ENCODE measurements at regions not wholly inside any gene's neighbourhood (a gene's known extent, or its start where the extent isn't known, plus 50 kb on each side); places are given as distances from the start of the nearest gene placed in this dataset.

DNA sequence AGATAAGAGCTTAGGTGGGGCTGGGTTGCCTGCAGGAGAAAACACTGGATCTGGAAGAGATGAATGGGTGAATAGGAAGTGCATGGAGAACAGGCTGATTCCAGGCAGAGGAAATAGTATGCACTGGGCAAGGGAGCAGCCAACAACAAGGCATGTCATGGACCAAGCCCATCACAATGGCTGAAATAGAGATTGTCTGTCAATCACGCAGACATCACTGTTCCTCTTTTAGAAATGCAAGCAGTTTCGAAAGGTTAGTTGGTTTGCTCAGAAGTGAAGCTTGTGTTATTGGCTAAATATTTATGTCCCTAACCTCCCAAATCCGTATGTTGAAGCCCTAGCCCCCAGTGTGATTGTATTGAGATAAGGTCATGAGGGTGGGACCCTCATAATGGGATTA lies 621.7 kb upstream of the CDH11 start:
- Mint-ChIP-seq H3K9me3 (no peaks in the 10 kb centered on the region), H3K27me3 (ENCODE audit: insufficient read depth) (peaks cover 4% of the 10 kb centered on the region), H3K4me3 (no peak overlapping the region), H3K27ac (no peak overlapping the region), H3K4me1 (peaks cover 13% of the 10 kb centered on the region), H3K36me3 (ENCODE audit: low read depth) (no peaks in the 10 kb centered on the region)
- 93 to 96% methylated on average over 2 to 3 of the region's 3 CpGs for WGBS, 2 experiments (ENCODE audit: insufficient coverage in 1 of 2, insufficient read length in 1 of 2)
- H3K9me3 ChIP-seq (ENCODE audit: control insufficient read depth, low read length) = no peaks in the 10 kb centered on the region
- TF ChIP-seq, protein P1, sequence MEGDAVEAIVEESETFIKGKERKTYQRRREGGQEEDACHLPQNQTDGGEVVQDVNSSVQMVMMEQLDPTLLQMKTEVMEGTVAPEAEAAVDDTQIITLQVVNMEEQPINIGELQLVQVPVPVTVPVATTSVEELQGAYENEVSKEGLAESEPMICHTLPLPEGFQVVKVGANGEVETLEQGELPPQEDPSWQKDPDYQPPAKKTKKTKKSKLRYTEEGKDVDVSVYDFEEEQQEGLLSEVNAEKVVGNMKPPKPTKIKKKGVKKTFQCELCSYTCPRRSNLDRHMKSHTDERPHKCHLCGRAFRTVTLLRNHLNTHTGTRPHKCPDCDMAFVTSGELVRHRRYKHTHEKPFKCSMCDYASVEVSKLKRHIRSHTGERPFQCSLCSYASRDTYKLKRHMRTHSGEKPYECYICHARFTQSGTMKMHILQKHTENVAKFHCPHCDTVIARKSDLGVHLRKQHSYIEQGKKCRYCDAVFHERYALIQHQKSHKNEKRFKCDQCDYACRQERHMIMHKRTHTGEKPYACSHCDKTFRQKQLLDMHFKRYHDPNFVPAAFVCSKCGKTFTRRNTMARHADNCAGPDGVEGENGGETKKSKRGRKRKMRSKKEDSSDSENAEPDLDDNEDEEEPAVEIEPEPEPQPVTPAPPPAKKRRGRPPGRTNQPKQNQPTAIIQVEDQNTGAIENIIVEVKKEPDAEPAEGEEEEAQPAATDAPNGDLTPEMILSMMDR (conservative IDR thresholded peaks at IDR 0.05) = no peak
- peaks cover under 1% of the 10 kb centered on the region for H3K4me1 ChIP-seq (ENCODE audit: control insufficient read depth, insufficient read depth, low read length)
- H3K27me3 ChIP-seq (ENCODE audit: control insufficient read depth, insufficient read depth, low read length, poor library complexity, severe bottlenecking) = no peaks in the 10 kb centered on the region
- no peak overlapping the region for H3K27ac ChIP-seq (ENCODE audit: low read depth, low read length)
- DNase-seq = no peak
- H3K36me3 ChIP-seq (ENCODE audit: control insufficient read depth, insufficient read depth, low read length) = no peaks in the 10 kb centered on the region
- no peak overlapping the region for H3K4me3 ChIP-seq (ENCODE audit: low read length)
- no peak overlapping the region for H3K9ac ChIP-seq (ENCODE audit: extremely low read depth, low read length, poor library complexity, severe bottlenecking)

DNA sequence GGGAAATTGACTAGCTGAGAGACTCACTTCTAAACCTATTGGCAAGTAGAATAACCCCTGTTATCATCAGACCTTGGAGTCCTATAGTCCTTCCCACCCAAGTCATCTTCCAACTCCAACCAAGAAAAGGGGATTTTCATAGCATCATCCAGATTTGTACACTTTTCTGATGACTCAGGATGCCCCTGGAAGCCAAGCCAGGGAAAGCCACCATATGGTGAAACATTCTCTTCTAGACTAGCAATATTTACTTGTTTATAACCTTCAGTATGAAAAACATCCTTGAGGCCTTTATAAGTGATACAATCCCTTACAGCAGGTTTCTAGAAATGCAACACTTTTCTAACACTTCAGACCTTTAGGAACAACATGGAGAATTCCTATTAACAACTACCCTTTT lies 618.8 kb upstream of the CDH11 start:
- Mint-ChIP-seq H3K36me3 (ENCODE audit: low read depth) (no peaks in the 10 kb centered on the region), H3K27ac (no peak overlapping the region), H3K27me3 (ENCODE audit: insufficient read depth) (peaks cover 4% of the 10 kb centered on the region), H3K9me3 (no peaks in the 10 kb centered on the region), H3K4me3 (no peak overlapping the region), H3K4me1 (peaks cover 28% of the 10 kb centered on the region)
- peaks cover 4% of the 10 kb centered on the region for H3K4me1 ChIP-seq (ENCODE audit: control insufficient read depth, insufficient read depth, low read length)
- TF ChIP-seq, protein P1 (conservative IDR thresholded peaks at IDR 0.05) = no peak
- no peaks in the 10 kb centered on the region for H3K27me3 ChIP-seq (ENCODE audit: control insufficient read depth, insufficient read depth, low read length, poor library complexity, severe bottlenecking)
- H3K4me3 ChIP-seq (ENCODE audit: low read length) = no peak overlapping the region
- H3K9me3 ChIP-seq (ENCODE audit: control insufficient read depth, low read length) = no peaks in the 10 kb centered on the region
- H3K36me3 ChIP-seq (ENCODE audit: control insufficient read depth, insufficient read depth, low read length) = no peaks in the 10 kb centered on the region
- H3K9ac ChIP-seq (ENCODE audit: extremely low read depth, low read length, poor library complexity, severe bottlenecking) = no peak overlapping the region
- no peak overlapping the region for H3K27ac ChIP-seq (ENCODE audit: low read depth, low read length)
- no peak for DNase-seq

DNA sequence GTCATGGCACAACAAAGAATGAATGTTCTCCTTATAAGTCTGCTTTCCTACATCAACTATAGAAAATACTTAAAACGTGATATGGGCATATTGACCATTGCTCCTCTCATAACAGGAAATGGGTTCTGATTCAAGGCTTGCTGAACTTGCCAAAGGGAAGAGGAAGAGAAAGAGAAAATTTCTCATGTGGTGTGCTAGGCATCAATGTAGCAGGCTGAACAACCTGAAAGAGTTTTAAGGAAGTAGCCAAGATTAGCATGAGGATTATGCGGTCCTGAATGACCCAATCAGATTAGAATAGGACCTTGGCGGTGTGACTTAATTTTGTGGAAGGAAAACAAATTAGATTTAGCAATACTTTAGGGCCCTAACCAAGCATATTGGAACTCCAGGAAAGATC lies 617.7 kb upstream of the CDH11 start:
- Mint-ChIP-seq H3K36me3 (ENCODE audit: low read depth) (no peaks in the 10 kb centered on the region), H3K4me1 (peaks cover 28% of the 10 kb centered on the region), H3K9me3 (no peaks in the 10 kb centered on the region), H3K4me3 (no peak overlapping the region), H3K27ac (no peak overlapping the region), H3K27me3 (ENCODE audit: insufficient read depth) (peaks cover 4% of the 10 kb centered on the region)
- 91 to 100% methylated on average over 1 to 3 of the region's 3 CpGs for WGBS, 2 experiments (ENCODE audit: insufficient coverage in 1 of 2, insufficient read length in 1 of 2)
- Histone ChIP-seq H3K36me3 (ENCODE audit: control insufficient read depth, insufficient read depth, low read length) (no peaks in the 10 kb centered on the region), H3K4me1 (ENCODE audit: control insufficient read depth, insufficient read depth, low read length) (peaks cover 4% of the 10 kb centered on the region), H3K4me3 (ENCODE audit: low read length) (no peak overlapping the region), H3K9ac (ENCODE audit: extremely low read depth, low read length, poor library complexity, severe bottlenecking) (no peak overlapping the region), H3K27me3 (ENCODE audit: control insufficient read depth, insufficient read depth, low read length, poor library complexity, severe bottlenecking) (no peaks in the 10 kb centered on the region), H3K27ac (ENCODE audit: low read depth, low read length) (no peak overlapping the region), H3K9me3 (ENCODE audit: control insufficient read depth, low read length) (no peaks in the 10 kb centered on the region)
- TF ChIP-seq, protein P1 (conservative IDR thresholded peaks at IDR 0.05) = no peak
- DNase-seq = no peak

Data from endodermal cell (in vitro differentiated cells).